AG04450 (cell line): ENCODE measurements at regions not wholly inside any gene's neighbourhood (a gene's known extent, or its start where the extent isn't known, plus 50 kb on each side); places are given as distances from the start of the nearest gene placed in this dataset.
A peak's percentile ranks its signal among the peaks of the same experiment; 100 is the strongest.
"Not testable (repeated sequence)": the region's sequence is repeated elsewhere in the genome, so short reads cannot be mapped to it uniquely, and the experiment has no call there.

ENCODE experiments used
- CTCF ChIA-PET: fragments of 300-600, 350-600 bp; formaldehyde crosslinking; extraction: SDS; loops from one replicate; lab custom pipeline; 2022; ENCODE audit warnings: antibody characterized with exemption, inconsistent platforms; lab: Charles Lee
- POLR2A ChIA-PET: fragments of 350-600 bp; formaldehyde crosslinking; extraction: SDS; loops from one replicate; lab custom pipeline; 2021; ENCODE audit warnings: antibody characterized with exemption, inconsistent platforms; lab: Yijun Ruan, JAX
- DNase-seq: peaks from one replicate; pipeline ENCODE4 v3.0.0-alpha.2; 2011; ENCODE audit warnings: low read depth, low spot score
- H3K27ac ChIP-seq: one replicate; pipeline ENCODE4 v1.5.1; 2012; ENCODE audit warnings: low read depth, low read length, control low read depth
- H3K27me3 ChIP-seq: one replicate; pipeline ENCODE4 v1.6.0; 2012; ENCODE audit warnings: low read length; ENCODE audit not compliant: control insufficient read depth, insufficient read depth
- H3K4me3 ChIP-seq: 2 replicates; pipeline ENCODE4 v1.5.1; 2011; ENCODE audit warnings: mild to moderate bottlenecking, low read depth, low read length, control low read depth
- H3K9me3 ChIP-seq: 2 replicates; pipeline ENCODE4 v1.5.1; 2012; ENCODE audit warnings: low read length; ENCODE audit not compliant: control insufficient read depth, insufficient read depth
- TF ChIP-seq, protein P1 (sequence below): IDR thresholded peaks from 2 replicates; pipeline ENCODE4 v1.5.1; 2011; ENCODE audit warnings: low read depth, low read length, control low read depth, inconsistent platforms

GRCh38 chr13:58953638-58954037, 1210.1 kb downstream of the DIAPH3 start:
- DNase-seq = no peak
- Histone ChIP-seq H3K27ac (no peak overlapping the region), H3K9me3 (peaks cover 4% of the 10 kb centered on the region; the same call in 1 of the 2 replicates), H3K4me3 (no peak overlapping the region), H3K27me3 (no peaks in the 10 kb centered on the region)
- TF ChIP-seq, protein P1, sequence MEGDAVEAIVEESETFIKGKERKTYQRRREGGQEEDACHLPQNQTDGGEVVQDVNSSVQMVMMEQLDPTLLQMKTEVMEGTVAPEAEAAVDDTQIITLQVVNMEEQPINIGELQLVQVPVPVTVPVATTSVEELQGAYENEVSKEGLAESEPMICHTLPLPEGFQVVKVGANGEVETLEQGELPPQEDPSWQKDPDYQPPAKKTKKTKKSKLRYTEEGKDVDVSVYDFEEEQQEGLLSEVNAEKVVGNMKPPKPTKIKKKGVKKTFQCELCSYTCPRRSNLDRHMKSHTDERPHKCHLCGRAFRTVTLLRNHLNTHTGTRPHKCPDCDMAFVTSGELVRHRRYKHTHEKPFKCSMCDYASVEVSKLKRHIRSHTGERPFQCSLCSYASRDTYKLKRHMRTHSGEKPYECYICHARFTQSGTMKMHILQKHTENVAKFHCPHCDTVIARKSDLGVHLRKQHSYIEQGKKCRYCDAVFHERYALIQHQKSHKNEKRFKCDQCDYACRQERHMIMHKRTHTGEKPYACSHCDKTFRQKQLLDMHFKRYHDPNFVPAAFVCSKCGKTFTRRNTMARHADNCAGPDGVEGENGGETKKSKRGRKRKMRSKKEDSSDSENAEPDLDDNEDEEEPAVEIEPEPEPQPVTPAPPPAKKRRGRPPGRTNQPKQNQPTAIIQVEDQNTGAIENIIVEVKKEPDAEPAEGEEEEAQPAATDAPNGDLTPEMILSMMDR = no peak
- CTCF ChIA-PET = no interaction called here
- POLR2A ChIA-PET = no interaction called here

- POLR2A ChIA-PET = no interaction called here
- CTCF ChIA-PET = no interaction called here
- TF ChIP-seq, protein P1 = no peak
- Histone ChIP-seq H3K4me3 (no peak overlapping the region), H3K27ac (no peak overlapping the region), H3K27me3 (no peaks in the 10 kb centered on the region), H3K9me3 (no peaks in the 10 kb centered on the region)
- no peak for DNase-seq
These were observed 1208.0 kb downstream of the DIAPH3 start for GRCh38 chr13:58955546-58956385.

DNA sequence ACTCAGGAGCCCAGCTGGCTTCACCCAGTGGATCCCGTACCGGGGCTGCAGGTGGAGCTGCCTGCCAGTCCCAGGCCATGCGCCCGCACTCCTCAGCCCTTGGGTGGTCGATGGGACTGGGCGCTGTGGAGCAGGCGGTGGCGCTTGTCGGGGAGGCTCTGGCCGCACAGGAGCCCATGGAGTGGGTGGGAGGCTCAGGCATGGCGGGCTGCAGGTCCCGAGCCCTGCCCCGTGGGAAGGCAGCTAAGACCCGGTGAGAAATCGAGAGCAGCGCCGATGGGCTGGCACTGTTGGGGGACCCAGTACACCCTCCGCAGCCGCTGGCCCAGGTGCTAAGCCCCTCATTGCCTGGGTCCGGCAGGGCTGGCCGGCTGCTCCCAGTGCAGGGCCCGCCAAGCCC, 1205.6 kb downstream of the DIAPH3 start:
- H3K9me3 ChIP-seq, POLR2A ChIA-PET, CTCF ChIA-PET, H3K27me3 ChIP-seq, H3K27ac ChIP-seq, H3K4me3 ChIP-seq, DNase-seq: not testable (repeated sequence)

DNA sequence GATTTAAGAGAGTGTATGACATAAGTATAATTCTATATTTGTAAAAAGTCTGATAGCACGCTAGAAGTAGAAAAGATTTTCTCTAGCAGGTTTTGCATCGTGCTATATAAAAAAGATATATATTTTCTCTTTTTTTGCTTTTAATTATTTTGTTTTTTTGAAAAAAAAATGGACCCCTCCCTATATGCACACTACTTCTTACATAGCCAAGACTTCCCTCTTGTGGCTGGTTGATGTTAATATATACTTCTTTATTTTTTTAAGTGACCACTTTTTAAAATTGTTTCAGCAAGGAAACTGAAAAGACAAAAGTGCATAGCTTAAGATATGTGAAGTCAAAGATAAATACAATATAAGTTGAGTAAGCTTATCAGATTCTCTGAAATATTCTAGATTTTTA, 1202.8 kb downstream of the DIAPH3 start:
- Histone ChIP-seq H3K9me3 (no peaks in the 10 kb centered on the region), H3K27me3 (no peaks in the 10 kb centered on the region), H3K27ac (no peak overlapping the region), H3K4me3 (no peak overlapping the region)
- POLR2A ChIA-PET = no interaction called here
- CTCF ChIA-PET = interaction anchor here (0.7 to 0.9 kb wide), 2 partner anchors 218 to 358 kb away, joined by 3 read pairs; no protein-coding TSS in a partner anchor
- TF ChIP-seq, protein P1 = peak; percentile 19; the same call in 1 of the 2 replicates
- no peak for DNase-seq

DNA sequence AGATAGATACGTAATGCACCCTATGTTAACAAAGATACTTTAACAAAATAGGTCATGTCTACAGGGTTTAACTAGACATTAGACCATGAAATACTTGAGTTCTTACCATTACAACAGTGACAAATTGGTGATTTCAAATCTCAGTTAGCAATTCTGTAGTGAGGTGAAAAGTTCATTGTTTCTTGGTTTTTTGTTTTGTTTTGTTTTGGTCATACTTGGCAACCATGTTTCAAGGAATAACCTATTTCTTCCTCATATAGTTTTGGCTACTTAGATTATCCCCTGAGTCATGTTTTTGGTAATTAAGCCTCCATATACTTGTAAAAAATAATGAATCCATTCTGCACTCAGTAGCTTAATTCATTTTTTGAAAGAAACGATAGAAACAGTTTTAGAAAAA, 1200.4 kb downstream of the DIAPH3 start:
- Histone ChIP-seq H3K9me3 (no peaks in the 10 kb centered on the region), H3K4me3 (no peak overlapping the region), H3K27me3 (no peaks in the 10 kb centered on the region), H3K27ac (no peak overlapping the region)
- ChIA-PET POLR2A (no interaction called here), CTCF (no interaction called here)
- DNase-seq = no peak
- TF ChIP-seq, protein P1 = no peak
